ENCODE measurements at regions not wholly inside any gene's neighbourhood (a gene's known extent, or its start where the extent isn't known, plus 50 kb on each side); places are given as distances from the start of the nearest gene placed in this dataset.

DNA sequence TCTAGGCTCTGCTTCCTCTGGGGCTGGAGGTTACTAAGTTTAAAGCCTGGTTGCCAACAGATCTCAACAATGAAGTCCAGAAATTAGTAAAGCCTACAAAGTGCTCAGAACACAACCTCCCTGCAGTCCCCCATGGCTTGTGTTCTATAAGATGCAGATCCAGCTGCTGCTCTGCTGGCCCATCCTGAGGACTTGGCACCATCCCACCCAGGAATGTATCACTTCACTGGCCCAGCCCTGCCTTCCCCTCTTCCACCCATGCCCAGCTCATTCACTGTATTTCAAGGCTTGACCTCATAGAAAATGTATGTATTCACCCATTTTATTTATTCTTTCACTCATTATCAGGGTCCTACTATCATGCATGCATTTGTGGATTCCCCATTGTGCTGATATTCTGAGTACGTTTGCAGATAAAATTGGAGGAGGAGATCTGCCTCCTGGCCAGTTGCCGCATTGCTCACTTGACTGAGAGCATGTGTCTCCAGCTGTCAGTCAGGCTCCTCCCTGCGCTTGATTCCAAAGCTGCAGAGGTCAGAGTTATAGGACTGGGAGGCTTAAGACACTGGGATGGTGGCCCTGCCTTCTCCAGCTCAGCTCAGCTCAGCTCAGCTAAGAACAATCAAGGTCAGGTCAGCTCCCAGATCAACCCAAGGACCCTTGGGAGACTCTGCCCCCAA lies 104.8 kb downstream of the MAFB start:
- TF ChIP-seq, protein P1, sequence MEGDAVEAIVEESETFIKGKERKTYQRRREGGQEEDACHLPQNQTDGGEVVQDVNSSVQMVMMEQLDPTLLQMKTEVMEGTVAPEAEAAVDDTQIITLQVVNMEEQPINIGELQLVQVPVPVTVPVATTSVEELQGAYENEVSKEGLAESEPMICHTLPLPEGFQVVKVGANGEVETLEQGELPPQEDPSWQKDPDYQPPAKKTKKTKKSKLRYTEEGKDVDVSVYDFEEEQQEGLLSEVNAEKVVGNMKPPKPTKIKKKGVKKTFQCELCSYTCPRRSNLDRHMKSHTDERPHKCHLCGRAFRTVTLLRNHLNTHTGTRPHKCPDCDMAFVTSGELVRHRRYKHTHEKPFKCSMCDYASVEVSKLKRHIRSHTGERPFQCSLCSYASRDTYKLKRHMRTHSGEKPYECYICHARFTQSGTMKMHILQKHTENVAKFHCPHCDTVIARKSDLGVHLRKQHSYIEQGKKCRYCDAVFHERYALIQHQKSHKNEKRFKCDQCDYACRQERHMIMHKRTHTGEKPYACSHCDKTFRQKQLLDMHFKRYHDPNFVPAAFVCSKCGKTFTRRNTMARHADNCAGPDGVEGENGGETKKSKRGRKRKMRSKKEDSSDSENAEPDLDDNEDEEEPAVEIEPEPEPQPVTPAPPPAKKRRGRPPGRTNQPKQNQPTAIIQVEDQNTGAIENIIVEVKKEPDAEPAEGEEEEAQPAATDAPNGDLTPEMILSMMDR (IDR thresholded peaks at IDR 0.05; ENCODE audit: low read length): no peak
- TF ChIP-seq EZH2 (IDR thresholded peaks at IDR 0.05; ENCODE audit: borderline replicate concordance, low read length): no peak
